Loucy (cell line): ENCODE measurements at regions not wholly inside any gene's neighbourhood (a gene's known extent, or its start where the extent isn't known, plus 50 kb on each side); places are given as distances from the start of the nearest gene placed in this dataset.

ENCODE experiments used
- H2AFZ ChIP-seq: fragments of 200-600 bp; sonication (generic); 2 replicates; pipeline ENCODE4 v1.6.0; 2016; ENCODE audit warnings: antibody characterized with exemption, mild to moderate bottlenecking, low read length, moderate library complexity
- H3F3A ChIP-seq: fragments of 200-600 bp; 2 replicates; pipeline ENCODE4 v1.6.0; 2016; ENCODE audit warnings: antibody characterized with exemption, low read depth, mild to moderate bottlenecking
- H3K27me3 ChIP-seq: fragments of 200-600 bp; sonication (generic); 2 replicates; pipeline ENCODE4 v1.6.1; 2014; ENCODE audit warnings: low read length, mild to moderate bottlenecking; ENCODE audit not compliant: insufficient read depth, poor library complexity, severe bottlenecking
- H3K36me3 ChIP-seq: fragments of 200-600 bp; sonication (generic); 2 replicates; pipeline ENCODE4 v1.6.1; 2016; ENCODE audit warnings: low read length; ENCODE audit not compliant: insufficient read depth
- H3K4me1 ChIP-seq: fragments of 200-600 bp; sonication (generic); 2 replicates; pipeline ENCODE4 v1.5.1; 2014; ENCODE audit warnings: low read length, mild to moderate bottlenecking; ENCODE audit not compliant: insufficient read depth, poor library complexity, severe bottlenecking
- H3K4me2 ChIP-seq: fragments of 200-600 bp; sonication (generic); 2 replicates; pipeline ENCODE4 v1.6.0; 2014; ENCODE audit warnings: antibody characterized with exemption, low read length, low read depth, mild to moderate bottlenecking; ENCODE audit not compliant: poor library complexity, severe bottlenecking
- H3K4me3 ChIP-seq: fragments of 200-600 bp; sonication (generic); 2 replicates; pipeline ENCODE4 v1.5.1; 2014; ENCODE audit warnings: low read length, mild to moderate bottlenecking, mixed read lengths; ENCODE audit not compliant: poor library complexity, severe bottlenecking
- H3K79me2 ChIP-seq: fragments of 200-600 bp; sonication (generic); 2 replicates; pipeline ENCODE4 v1.6.1; 2014; ENCODE audit warnings: low read length; ENCODE audit not compliant: insufficient read depth
- H3K9ac ChIP-seq: fragments of 200-600 bp; sonication (generic); 2 replicates; pipeline ENCODE4 v1.6.0; 2014; ENCODE audit warnings: mild to moderate bottlenecking, low read depth, low read length, moderate library complexity; ENCODE audit not compliant: poor library complexity, severe bottlenecking
- H3K9me2 ChIP-seq: fragments of 200-600 bp; sonication (generic); replicated peaks from 2 replicates; pipeline ENCODE4 v1.6.1; 2016; ENCODE audit warnings: low read depth, low read length, mixed read lengths
- H3K9me3 ChIP-seq: fragments of 200-600 bp; sonication (generic); 2 replicates; pipeline ENCODE4 v1.6.1; 2014; ENCODE audit warnings: mild to moderate bottlenecking, antibody characterized with exemption, low read length, low read depth; ENCODE audit not compliant: insufficient read depth
- H4K20me1 ChIP-seq: fragments of 200-600 bp; sonication (generic); 2 replicates; pipeline ENCODE4 v1.6.0; 2014; ENCODE audit warnings: antibody characterized with exemption, low read length, mild to moderate bottlenecking; ENCODE audit not compliant: insufficient read depth, poor library complexity, severe bottlenecking
- CTCF ChIP-seq: fragments of 200-600 bp; sonication (generic); conservative IDR thresholded peaks from 2 replicates; pipeline ENCODE4 v1.5.1; 2014; ENCODE audit warnings: mild to moderate bottlenecking, antibody characterized with exemption, low read length
- EZH2phosphoT487 ChIP-seq: fragments of 200-600 bp; IDR thresholded peaks from 2 replicates; pipeline ENCODE4 v1.6.1; 2018; ENCODE audit warnings: antibody characterized with exemption, mild to moderate bottlenecking, moderate library complexity, borderline replicate concordance

- H3K9me2 ChIP-seq, result no peaks in the 10 kb centered on the region
- no peak overlapping the region for H3K4me2 ChIP-seq
- no peaks in the 10 kb centered on the region for H3K9me3 ChIP-seq
- H3K27me3 ChIP-seq, result no peaks in the 10 kb centered on the region
- H3K4me1 ChIP-seq, result no peaks in the 10 kb centered on the region
- H2AFZ ChIP-seq, result no peak overlapping the region
- no peak overlapping the region for H3K9ac ChIP-seq
- H3K36me3 ChIP-seq, result no peaks in the 10 kb centered on the region
- H3F3A ChIP-seq, result no peaks in the 10 kb centered on the region
- TF ChIP-seq EZH2phosphoT487, result no peak
- no peak overlapping the region for H3K4me3 ChIP-seq
- no peaks in the 10 kb centered on the region for H3K79me2 ChIP-seq
- H4K20me1 ChIP-seq, result no peaks in the 10 kb centered on the region
Observed at GRCh38 chr5:165139262-165139661, 1633.8 kb downstream of the MAT2B start.

- no peaks in the 10 kb centered on the region for H3F3A ChIP-seq
- no peaks in the 10 kb centered on the region for H3K79me2 ChIP-seq
- H3K4me2 ChIP-seq, result no peak overlapping the region
- H3K9me2 ChIP-seq, result no peaks in the 10 kb centered on the region
- no peaks in the 10 kb centered on the region for H3K9me3 ChIP-seq
- H2AFZ ChIP-seq, result no peak overlapping the region
- H3K36me3 ChIP-seq, result no peaks in the 10 kb centered on the region
- no peaks in the 10 kb centered on the region for H3K27me3 ChIP-seq
- H4K20me1 ChIP-seq, result no peaks in the 10 kb centered on the region
- TF ChIP-seq EZH2phosphoT487 (no peak), CTCF (no peak)
- H3K9ac ChIP-seq, result no peak overlapping the region
- no peaks in the 10 kb centered on the region for H3K4me1 ChIP-seq
- H3K4me3 ChIP-seq, result no peak overlapping the region
Observed at GRCh38 chr5:165139721-165140120, 1634.3 kb downstream of the MAT2B start.

GRCh38 chr5:165143741-165144140, 1638.3 kb downstream of the MAT2B start:
- H3K9me2 ChIP-seq, result no peaks in the 10 kb centered on the region
- H3K4me2 ChIP-seq, result no peak overlapping the region
- H3K4me3 ChIP-seq, result no peak overlapping the region
- H2AFZ ChIP-seq, result no peak overlapping the region
- H3F3A ChIP-seq, result no peaks in the 10 kb centered on the region
- no peak overlapping the region for H3K9ac ChIP-seq
- no peak for TF ChIP-seq EZH2phosphoT487
- TF ChIP-seq CTCF, result no peak
- H3K36me3 ChIP-seq, result no peaks in the 10 kb centered on the region
- no peaks in the 10 kb centered on the region for H3K4me1 ChIP-seq
- H3K27me3 ChIP-seq, result no peaks in the 10 kb centered on the region
- H4K20me1 ChIP-seq, result no peaks in the 10 kb centered on the region
- H3K79me2 ChIP-seq, result no peaks in the 10 kb centered on the region
- no peaks in the 10 kb centered on the region for H3K9me3 ChIP-seq

GRCh38 chr5:165149431-165149830, 1644.0 kb downstream of the MAT2B start:
- Histone ChIP-seq H3F3A (no peaks in the 10 kb centered on the region), H3K36me3 (no peaks in the 10 kb centered on the region), H3K9me2 (no peaks in the 10 kb centered on the region), H2AFZ (no peak overlapping the region), H3K27me3 (no peaks in the 10 kb centered on the region), H3K9me3 (no peaks in the 10 kb centered on the region), H3K79me2 (no peaks in the 10 kb centered on the region), H3K9ac (no peak overlapping the region), H3K4me2 (no peak overlapping the region), H4K20me1 (no peaks in the 10 kb centered on the region), H3K4me1 (no peaks in the 10 kb centered on the region), H3K4me3 (no peak overlapping the region)
- TF ChIP-seq EZH2phosphoT487 (no peak), CTCF (no peak)
